ENCODE measurements at regions not wholly inside any gene's neighbourhood (a gene's known extent, or its start where the extent isn't known, plus 50 kb on each side); places are given as distances from the start of the nearest gene placed in this dataset.

DNA sequence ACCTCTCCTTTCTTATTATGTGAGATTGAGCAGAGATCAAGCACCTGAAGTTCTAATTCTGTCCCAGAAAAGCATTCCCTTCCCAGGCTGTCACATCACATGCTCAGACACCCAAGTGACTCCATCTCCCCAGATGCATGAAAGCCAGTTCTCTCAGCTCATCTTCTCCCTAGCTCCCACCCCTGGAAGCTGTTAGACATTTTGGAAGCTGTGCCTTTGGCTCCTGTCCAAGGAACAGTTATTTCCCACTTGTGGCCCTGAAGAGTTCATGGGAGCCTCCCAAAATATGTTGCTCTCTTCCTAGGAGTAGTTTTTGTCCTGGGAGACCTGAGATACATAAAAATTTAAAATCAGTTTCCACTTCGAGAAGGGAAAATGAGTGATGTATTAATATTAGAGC, 161.4 kb upstream of the GAS1 start:
- intact Hi-C loops (cut with DNase I), result loop anchor here (10.0 kb wide), 2 partner anchors 164 to 216 kb away; partner anchors contain the start of gene GAS1
- peak in 26 of 42 donors; percentile 7 to 74 (median 51) for DNase-seq

DNA sequence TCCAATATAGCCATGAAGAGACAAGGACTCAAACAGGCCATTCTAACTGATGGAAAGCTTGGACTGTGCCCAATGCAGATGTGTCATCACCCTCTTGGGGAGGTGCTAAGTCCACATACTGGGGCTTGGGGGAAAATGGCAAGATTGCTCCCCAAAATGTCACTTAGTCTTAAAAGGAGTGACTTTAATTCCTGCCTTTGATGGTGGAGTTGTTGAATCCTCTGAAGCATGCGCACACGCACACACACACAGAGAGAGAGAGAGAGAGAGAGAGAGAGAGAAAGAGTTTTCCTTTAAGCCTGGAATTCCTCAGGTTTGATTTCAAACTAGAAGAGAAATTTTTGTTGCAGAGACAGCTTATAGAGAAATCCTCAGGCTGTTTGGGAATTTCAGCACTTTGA, 161.9 kb upstream of the GAS1 start:
- no peak for DNase-seq
- intact Hi-C loops (cut with DNase I), result loop anchor here (10.0 kb wide), 2 partner anchors 164 to 216 kb away; partner anchors contain the start of gene GAS1

DNA sequence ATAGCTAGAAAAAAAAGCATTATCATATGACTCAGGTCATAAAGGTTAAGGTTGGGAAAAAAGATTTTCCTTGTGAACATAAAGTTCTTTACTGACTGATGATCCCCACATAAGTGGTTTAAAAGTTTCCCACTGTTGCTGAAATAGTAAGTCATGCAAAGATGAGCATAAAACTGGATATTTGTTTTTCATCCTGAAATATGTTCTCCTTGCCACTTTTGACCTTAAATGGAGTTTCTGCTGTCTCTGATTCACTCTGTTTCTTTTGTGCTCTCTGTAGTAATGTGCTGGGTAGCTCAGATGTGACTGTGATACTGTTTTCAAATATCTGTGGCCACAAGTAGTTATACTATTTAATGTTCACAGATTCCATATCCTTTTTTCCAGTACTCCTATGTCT, 162.5 kb upstream of the GAS1 start:
- intact Hi-C loops (cut with DNase I), result loop anchor here (10.0 kb wide), 2 partner anchors 165 to 215 kb away; partner anchors contain the start of gene GAS1
- no peak for DNase-seq

DNA sequence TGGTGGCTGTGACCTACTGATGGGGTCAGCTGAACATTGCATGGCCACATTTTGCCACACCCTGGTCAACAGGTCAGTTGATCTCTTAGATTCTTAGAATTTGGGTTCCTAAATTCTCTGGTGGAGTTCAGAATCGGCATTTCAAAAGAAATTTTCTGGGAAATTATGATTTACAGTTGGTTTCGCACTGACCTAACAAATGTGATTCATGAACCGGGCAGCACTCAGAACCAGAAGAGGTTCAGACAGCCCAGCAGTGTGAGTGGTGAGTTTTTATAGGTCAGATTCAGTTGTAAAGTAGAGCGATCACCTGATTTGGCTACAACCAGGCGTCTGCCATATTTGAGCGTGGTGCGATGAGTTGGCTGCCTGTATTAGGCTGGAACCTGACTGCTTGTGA, 163.7 kb upstream of the GAS1 start:
- intact Hi-C loops (cut with DNase I), result no loop called here
- no peak for DNase-seq

GRCh38 chr9:87112656-87113055, 165.3 kb upstream of the GAS1 start:
- DNase-seq, result no peak
- intact Hi-C loops (cut with DNase I), result no loop called here

- DNase-seq, result no peak
- intact Hi-C loops (cut with DNase I), result no loop called here
These were observed 166.6 kb upstream of the GAS1 start for GRCh38 chr9:87113874-87114273.

DNA sequence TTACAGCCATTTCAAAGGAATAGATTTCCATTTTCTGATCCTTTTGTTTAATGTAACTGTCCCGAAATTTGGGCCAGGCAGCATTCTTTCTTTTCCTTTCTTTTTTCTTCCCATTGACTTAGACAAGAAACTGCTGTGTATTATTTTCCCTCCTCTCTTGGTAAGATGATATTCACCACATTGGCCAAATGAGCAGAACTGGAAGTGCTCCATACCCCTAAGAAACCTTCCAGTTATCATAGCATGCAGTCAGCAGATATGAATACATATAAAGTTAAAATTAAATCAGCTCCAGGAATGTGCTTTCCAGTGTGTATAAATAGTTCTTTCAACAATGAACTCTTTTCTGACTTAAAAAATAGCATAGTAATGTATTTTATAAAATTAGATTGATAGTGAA, 168.5 kb upstream of the GAS1 start:
- intact Hi-C loops (cut with DNase I), result no loop called here

GRCh38 chr9:87116492-87116891, 169.2 kb upstream of the GAS1 start:
- intact Hi-C loops (cut with DNase I), result no loop called here
- no peak for DNase-seq

More for the DNA sequence above, 168.5 kb upstream of the GAS1 start:
- DNase-seq, result no peak

DNA sequence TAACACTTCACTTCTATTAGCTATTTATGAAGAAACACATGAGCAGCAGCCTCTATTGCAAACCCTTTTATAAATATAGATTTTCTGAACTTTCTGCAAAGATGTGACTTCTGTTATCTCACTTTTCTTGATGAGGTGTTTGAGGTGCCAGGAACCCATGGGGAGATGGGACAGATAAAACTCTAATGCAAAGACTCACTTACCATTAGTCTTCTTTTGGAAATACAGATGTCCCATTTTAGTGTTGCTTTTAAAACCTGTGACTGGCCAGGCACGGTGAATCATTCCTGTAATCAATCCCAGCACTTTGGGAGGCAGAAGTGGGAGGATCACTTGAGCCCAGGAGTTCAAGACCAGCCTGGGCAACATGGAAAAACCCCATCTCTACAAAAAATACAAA, 171.3 kb upstream of the GAS1 start:
- intact Hi-C loops (cut with DNase I), result no loop called here
- DNase-seq, result no peak

DNA sequence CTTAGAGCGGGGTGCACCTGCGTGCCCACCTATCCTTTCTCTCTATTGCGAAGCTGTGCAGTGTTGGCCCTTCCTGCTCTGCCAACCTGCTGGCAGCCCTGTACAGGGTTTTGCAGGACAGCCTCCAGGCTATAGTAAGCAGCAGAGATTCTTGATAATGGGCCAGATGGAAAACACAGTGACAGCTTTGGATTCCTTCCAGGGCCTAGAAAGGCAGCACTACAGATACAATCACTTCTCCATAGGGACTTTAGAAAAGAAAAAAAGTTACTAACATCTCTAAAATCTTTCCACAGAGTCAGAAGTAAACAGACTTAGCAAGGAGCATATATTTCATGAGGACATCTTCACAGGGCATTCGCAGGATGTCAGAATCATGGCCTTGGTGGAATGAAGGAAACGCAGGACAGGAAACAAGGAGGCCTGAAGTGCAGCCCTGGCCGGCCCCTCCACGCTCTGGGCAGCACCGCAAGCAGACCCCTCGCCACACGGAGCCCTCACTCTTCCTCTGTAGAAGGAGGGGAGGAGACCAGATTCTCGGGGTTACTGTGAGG, 172.1 kb upstream of the GAS1 start:
- intact Hi-C loops (cut with DNase I), result no loop called here
- no peak for DNase-seq

DNA sequence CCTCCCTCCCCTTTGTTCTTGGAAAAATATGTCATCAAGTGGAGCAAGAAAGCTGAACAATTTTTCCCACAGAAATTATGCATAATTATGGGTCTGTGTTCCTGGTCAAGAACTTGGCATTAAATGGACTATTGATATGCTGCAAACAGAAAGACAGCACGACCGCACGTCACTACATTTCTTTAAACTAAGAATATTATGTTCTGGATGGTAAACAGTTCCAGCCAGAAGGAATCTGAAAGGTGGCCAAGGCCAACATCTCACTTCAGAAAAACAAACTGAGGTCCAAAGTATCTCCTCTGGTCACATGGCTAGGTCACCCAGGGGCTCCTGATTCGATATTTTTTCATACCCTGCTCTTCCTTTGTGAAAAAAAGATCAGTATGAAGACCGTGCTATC, 173.3 kb upstream of the GAS1 start:
- DNase-seq, result no peak
- intact Hi-C loops (cut with DNase I), result no loop called here

DNA sequence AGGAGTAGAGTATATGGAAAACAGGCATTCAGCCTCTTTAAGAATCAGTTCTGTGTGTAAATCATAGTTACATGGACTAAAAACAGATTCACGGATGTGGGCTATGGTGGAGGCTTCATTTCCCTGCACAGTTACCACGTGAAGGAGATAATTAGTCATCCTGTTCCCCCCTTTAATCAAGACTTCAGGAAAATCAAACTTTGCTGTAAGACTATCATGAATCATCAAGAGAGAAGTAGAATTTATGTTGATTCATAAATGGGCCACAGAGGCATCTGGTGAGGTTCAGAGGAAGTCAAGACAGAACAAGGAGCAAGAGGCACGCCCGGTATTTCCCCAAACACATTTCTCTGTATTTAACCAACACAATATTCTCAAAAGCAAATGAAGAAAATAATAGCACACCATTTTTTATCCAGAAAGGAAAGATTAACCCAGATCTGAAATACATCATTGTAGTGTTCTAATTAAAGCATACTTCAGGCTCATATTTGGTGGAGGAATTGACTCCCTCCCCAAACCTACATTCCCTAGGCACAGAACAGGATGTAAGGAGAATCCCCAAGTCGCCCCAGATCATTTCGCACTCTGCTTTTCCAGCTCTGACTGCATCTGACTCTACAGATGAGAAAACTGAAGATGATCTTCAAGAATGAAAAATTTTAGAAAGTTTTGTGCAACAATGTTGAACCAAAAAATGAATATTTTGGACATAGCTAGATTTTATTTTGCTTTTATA, 175.8 kb upstream of the GAS1 start:
- peak in 1 of 42 donors; percentile 5 for DNase-seq
- intact Hi-C loops (cut with DNase I), result no loop called here

GRCh38 chr9:87123830-87124229, 176.5 kb upstream of the GAS1 start:
- intact Hi-C loops (cut with DNase I), result no loop called here

GRCh38 chr9:87125819-87126218, 178.5 kb upstream of the GAS1 start:
- intact Hi-C loops (cut with DNase I), result no loop called here
- DNase-seq, result no peak

More at GRCh38 chr9:87123830-87124229, 176.5 kb upstream of the GAS1 start:
- DNase-seq, result no peak

- intact Hi-C loops (cut with DNase I), result no loop called here
- no peak for DNase-seq
These were observed 180.2 kb upstream of the GAS1 start for GRCh38 chr9:87127543-87127942.

- intact Hi-C loops (cut with DNase I), result no loop called here
- DNase-seq, result no peak
These were observed 180.8 kb upstream of the GAS1 start for GRCh38 chr9:87127978-87128614.

- intact Hi-C loops (cut with DNase I), result no loop called here
- no peak for DNase-seq
These were observed 181.7 kb upstream of the GAS1 start for GRCh38 chr9:87128844-87129493.

DNA sequence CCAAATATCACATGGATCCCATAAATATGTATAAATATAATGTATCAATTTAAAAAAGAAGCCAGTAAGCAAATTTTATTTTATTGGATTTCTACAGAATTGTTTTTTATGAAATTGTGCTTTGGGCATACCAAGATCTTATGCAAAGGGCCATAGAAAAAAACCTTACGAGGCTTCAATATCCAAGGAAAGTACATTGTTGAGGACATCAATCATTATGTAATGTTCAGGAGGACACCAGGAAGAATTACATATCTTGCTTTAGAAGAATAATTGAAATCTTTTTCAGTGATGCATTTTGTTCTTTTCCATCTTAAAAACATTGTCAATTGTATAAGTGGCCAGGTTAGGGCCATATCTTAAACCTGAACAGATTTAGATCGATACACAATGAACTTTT, 187.8 kb upstream of the GAS1 start:
- intact Hi-C loops (cut with DNase I), result no loop called here
- DNase-seq, result no peak

DNA sequence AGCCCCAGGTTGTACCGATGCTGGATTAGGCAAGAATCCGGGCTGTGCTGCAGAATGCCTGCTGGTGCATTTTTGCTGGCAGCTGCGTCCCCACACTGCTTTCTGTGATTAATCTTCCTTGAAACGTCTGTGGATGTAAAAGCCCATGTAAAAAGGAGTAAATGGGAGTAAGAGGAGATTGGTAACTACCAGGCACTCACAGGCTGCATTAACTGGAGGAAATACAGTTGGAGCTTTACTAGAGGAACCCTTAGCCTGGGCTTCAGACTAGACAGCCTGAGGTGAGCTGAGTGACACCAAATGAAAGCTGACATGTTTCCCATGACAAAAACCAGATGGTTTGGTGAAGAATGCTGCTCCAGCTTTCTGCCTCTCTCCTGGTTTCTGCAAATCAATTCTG, 190.4 kb upstream of the GAS1 start:
- intact Hi-C loops (cut with DNase I), result no loop called here

More for the DNA sequence above, 190.4 kb upstream of the GAS1 start:
- DNase-seq, result no peak
